SU-DHL-6 (cell line): ENCODE measurements at regions not wholly inside any gene's neighbourhood (a gene's known extent, or its start where the extent isn't known, plus 50 kb on each side); places are given as distances from the start of the nearest gene placed in this dataset.

Experiments used
- CTCF ChIP-seq: fragments of 200-600 bp; sonication (generic); IDR thresholded peaks from one replicate; pipeline ENCODE4 v1.5.1; 2017; ENCODE audit warnings: antibody characterized with exemption, mild to moderate bottlenecking, low read length, moderate library complexity; ENCODE audit not compliant: insufficient read depth, poor library complexity, severe bottlenecking
- EZH2phosphoT487 ChIP-seq: fragments of 200-600 bp; sonication (generic), shearing (Covaris generic); conservative IDR thresholded peaks from 2 replicates; pipeline ENCODE4 v1.6.1; 2018; ENCODE audit warnings: mild to moderate bottlenecking, antibody characterized with exemption, low read length, moderate library complexity, mixed read lengths

GRCh38 chr14:54052696-54053385 lies 96.2 kb upstream of the BMP4 start:
- TF ChIP-seq CTCF (no peak), EZH2phosphoT487 (no peak)
